Choroid plexus epithelial cell (primary cell): ENCODE measurements at regions not wholly inside any gene's neighbourhood (a gene's known extent, or its start where the extent isn't known, plus 50 kb on each side); places are given as distances from the start of the nearest gene placed in this dataset.

ENCODE experiments used
- DNase-seq: peaks from one replicate; pipeline ENCODE4 v3.0.0-alpha.2; 2010; ENCODE audit warnings: low read depth
- H3K4me3 ChIP-seq: 2 replicates; pipeline ENCODE4 v1.5.1; 2011; ENCODE audit warnings: low read depth, mild to moderate bottlenecking, control low read depth, low read length, moderate library complexity
- CTCF ChIP-seq: conservative IDR thresholded peaks from 2 replicates; pipeline ENCODE4 v1.5.1; 2011; ENCODE audit warnings: low read depth, mild to moderate bottlenecking, control low read depth, inconsistent platforms, low read length, moderate library complexity

GRCh38 chr6:19446570-19446969 lies 390.6 kb upstream of the ID4 start:
- no peak for TF ChIP-seq CTCF
- H3K4me3 ChIP-seq: no peak overlapping the region
- DNase-seq: no peak

- H3K4me3 ChIP-seq: no peak overlapping the region
- DNase-seq: no peak
- TF ChIP-seq CTCF: no peak
Measured at GRCh38 chr6:19450651-19451050, 386.5 kb upstream of the ID4 start.

GRCh38 chr6:19452495-19452894 lies 384.7 kb upstream of the ID4 start:
- peak; percentile 20 for DNase-seq
- H3K4me3 ChIP-seq: no peak overlapping the region
- peak; percentile 42 for TF ChIP-seq CTCF

- no peak for DNase-seq
- no peak overlapping the region for H3K4me3 ChIP-seq
- TF ChIP-seq CTCF: no peak
Measured at GRCh38 chr6:19454001-19454720, 383.0 kb upstream of the ID4 start.

- DNase-seq: no peak
- TF ChIP-seq CTCF: no peak
- no peak overlapping the region for H3K4me3 ChIP-seq
Measured at GRCh38 chr6:19454721-19455392, 382.3 kb upstream of the ID4 start.

- TF ChIP-seq CTCF: no peak
- no peak for DNase-seq
- no peak overlapping the region for H3K4me3 ChIP-seq
Measured at GRCh38 chr6:19463250-19463649, 373.9 kb upstream of the ID4 start.

- no peak for DNase-seq
- no peak for TF ChIP-seq CTCF
- H3K4me3 ChIP-seq: no peak overlapping the region
Measured at GRCh38 chr6:19463925-19464324, 373.2 kb upstream of the ID4 start.
